Gastroesophageal sphincter (tissue), 4 donors: ENCODE measurements at regions not wholly inside any gene's neighbourhood (a gene's known extent, or its start where the extent isn't known, plus 50 kb on each side); places are given as distances from the start of the nearest gene placed in this dataset.

Experiments used
- ATAC-seq: fragments of 150-250 bp; one replicate; pipeline ENCODE4 v1.9.1; 2016; ENCODE audit warnings: mild to moderate bottlenecking, moderate library complexity
- H3K27ac ChIP-seq, 4 donors: fragments of 200-600 bp; sonication (generic) in 3 of 4; 1 replicate in 3 of 4; 2 replicates in 1 of 4; pipeline ENCODE4 v1.5.1; 2016 to 2019
- H3K27me3 ChIP-seq: fragments of 200-600 bp; sonication (generic); one replicate; pipeline ENCODE4 v1.5.1; 2019
- H3K36me3 ChIP-seq, 2 donors: fragments of 200-600 bp; sonication (generic); one replicate each; pipeline ENCODE4 v1.5.1; 2019; ENCODE audit warnings: control low read depth in 1 of 2
- H3K4me1 ChIP-seq, 3 donors: fragments of 200-600 bp; sonication (generic); 1 replicate in 2 of 3; 2 replicates in 1 of 3; pipeline ENCODE4 v1.5.1; 2016 to 2019; ENCODE audit warnings: control low read depth in 2 of 3
- H3K4me3 ChIP-seq, 2 donors: fragments of 200-600 bp; sonication (generic); one replicate each; pipeline ENCODE4 v1.5.1; 2019; ENCODE audit warnings: mild to moderate bottlenecking in 1 of 2, moderate library complexity in 1 of 2
- H3K9me3 ChIP-seq, 3 donors: fragments of 200-600 bp; sonication (generic); one replicate each; pipeline ENCODE4 v1.5.1; 2017 to 2019; ENCODE audit warnings: control low read depth in 2 of 3
- EP300 ChIP-seq: sonication (generic); formaldehyde crosslinking; IDR thresholded peaks from one replicate; pipeline ENCODE4 v1.6.1; 2017; ENCODE audit warnings: antibody characterized with exemption, mild to moderate bottlenecking
- POLR2A ChIP-seq, 2 donors: fragments of 450-650 bp; IDR thresholded peaks; one replicate each; pipeline ENCODE4 v1.6.1; 2017; ENCODE audit warnings: antibody characterized with exemption in 2 of 2, mild to moderate bottlenecking in 2 of 2, moderate library complexity in 1 of 2
- POLR2AphosphoS5 ChIP-seq: sonication (generic); formaldehyde crosslinking; IDR thresholded peaks from one replicate; pipeline ENCODE4 v1.6.1; 2017; ENCODE audit warnings: antibody characterized with exemption
- WGBS, 2 donors: methylation state at CpG; one replicate each; pipeline ENCODE4 v1.1.5; 2018; ENCODE audit warnings: low coverage in 1 of 2; 5-methylcytosine and 5-hydroxymethylcytosine counted together
- TF ChIP-seq, protein P1 (sequence below), 4 experiments: fragments of 200-600 bp in 2 of 4; fragments of 450-650 bp in 2 of 4; sonication (generic) in 1 of 4; IDR thresholded peaks; one replicate each; pipeline ENCODE4 v1.5.1; 2017 to 2019; ENCODE audit warnings: antibody characterized with exemption in 4 of 4, mild to moderate bottlenecking in 2 of 4, moderate library complexity in 2 of 4

DNA sequence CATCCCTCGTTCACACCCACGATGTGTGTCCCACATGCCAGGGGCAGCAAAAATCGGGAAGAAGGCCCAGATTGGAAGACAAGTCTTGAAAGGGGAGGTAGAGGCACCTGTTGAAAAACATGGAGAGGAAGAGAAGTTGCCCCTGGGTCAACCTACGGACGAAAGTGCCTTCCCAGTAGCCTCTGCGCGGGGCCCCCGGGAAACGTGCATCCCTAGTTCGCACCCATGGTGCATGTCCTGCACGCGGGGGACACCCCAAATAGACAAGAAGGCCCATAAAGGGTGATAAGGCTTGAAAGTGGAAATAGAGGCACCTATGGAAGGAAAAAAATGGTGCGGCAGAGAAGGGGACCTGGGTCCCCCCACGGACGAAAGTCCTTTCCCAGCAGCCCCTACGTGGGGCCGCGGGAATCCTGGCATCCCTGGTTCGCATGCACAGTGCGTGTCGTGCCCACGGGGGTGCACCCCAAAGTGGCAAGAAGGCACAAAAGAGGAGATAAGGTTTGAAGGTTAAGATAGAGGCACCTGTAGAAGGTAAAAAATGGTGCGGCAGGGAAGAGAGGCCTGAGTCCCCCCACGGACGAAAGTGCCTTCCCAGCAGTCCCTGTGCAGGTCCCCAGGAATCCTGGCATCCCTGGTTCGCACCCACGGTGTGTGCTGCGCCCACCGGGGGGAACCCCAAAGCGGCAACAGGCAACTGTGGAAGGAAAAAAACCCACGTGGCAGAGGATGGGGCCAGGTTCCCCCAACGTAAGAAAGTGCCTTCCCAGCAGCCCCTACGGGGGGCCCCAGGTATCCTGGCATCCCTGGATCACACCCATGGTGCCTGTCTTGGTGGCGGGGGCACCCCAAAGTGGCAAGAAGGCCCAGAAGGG is 278.3 kb downstream of the ALG10 start:
- Histone ChIP-seq H3K27ac (no peak overlapping the region), H3K4me3 (no peak overlapping the region), H3K36me3 (no peaks in the 10 kb centered on the region), H3K4me1 (no peaks in the 10 kb centered on the region), H3K27me3 (peaks cover 55% of the 10 kb centered on the region), H3K9me3 (peaks cover 0 to 72% (median 0%) of the 10 kb centered on the region in 3 donors)
- no peak for ATAC-seq
- TF ChIP-seq, protein P1, sequence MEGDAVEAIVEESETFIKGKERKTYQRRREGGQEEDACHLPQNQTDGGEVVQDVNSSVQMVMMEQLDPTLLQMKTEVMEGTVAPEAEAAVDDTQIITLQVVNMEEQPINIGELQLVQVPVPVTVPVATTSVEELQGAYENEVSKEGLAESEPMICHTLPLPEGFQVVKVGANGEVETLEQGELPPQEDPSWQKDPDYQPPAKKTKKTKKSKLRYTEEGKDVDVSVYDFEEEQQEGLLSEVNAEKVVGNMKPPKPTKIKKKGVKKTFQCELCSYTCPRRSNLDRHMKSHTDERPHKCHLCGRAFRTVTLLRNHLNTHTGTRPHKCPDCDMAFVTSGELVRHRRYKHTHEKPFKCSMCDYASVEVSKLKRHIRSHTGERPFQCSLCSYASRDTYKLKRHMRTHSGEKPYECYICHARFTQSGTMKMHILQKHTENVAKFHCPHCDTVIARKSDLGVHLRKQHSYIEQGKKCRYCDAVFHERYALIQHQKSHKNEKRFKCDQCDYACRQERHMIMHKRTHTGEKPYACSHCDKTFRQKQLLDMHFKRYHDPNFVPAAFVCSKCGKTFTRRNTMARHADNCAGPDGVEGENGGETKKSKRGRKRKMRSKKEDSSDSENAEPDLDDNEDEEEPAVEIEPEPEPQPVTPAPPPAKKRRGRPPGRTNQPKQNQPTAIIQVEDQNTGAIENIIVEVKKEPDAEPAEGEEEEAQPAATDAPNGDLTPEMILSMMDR (IDR thresholded peaks at IDR 0.05) = no peak
- TF ChIP-seq POLR2AphosphoS5 (no peak), POLR2A (IDR thresholded peaks at IDR 0.05) (no peak), EP300 (no peak)
- 50 to 72% methylated on average over 2 to 15 of the region's 34 CpGs for WGBS, 2 donors

DNA sequence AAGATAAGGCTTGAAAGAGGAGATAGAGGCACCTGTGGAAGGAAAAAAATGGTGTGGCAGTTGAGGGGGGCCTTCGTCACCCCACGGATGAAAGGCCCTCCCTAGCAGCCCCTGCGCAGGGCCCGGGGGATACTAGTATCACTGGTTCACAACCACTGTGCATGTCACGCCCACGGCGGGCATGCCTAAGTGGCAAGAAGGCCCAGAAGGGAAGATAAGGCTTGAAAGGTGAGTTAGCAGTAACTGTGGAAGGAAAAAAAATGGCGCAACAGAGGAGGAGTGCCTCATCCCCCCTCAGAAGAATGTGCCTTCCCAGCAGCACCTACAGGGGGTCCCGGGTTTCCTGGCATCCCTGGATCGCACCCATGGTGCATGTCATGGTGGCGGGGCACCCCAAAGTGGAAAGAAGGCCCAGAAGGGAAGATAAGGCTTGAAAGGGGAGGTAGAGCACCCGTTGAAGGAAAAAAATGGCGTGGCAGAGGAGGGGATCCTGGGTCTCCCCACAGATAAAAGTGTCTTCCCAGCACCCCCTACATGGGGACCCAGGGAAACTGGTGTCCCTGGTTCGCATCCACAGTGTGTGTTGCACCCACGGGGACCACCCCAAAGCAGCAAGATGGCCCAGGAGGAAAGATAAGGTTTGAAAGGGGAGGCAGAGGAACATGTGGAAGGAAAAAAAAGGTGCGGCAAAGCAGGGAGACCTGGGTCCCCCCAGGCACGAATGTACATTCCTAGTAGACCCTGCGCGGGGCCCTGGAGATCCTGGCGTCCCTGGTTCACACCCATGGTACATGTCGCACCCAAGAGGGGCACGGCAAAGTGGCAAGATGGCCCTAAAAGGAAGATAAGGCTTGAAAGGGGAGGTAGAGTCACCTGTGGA is 279.2 kb downstream of the ALG10 start:
- Histone ChIP-seq H3K27me3 (peaks cover 51% of the 10 kb centered on the region), H3K27ac (no peak overlapping the region), H3K4me3 (no peak overlapping the region), H3K36me3 (no peaks in the 10 kb centered on the region), H3K9me3 (peaks cover 0 to 80% (median 0%) of the 10 kb centered on the region in 3 donors), H3K4me1 (no peaks in the 10 kb centered on the region)
- WGBS, 2 donors = 72 to 100% methylated on average over 2 to 19 of the region's 22 CpGs
- TF ChIP-seq POLR2AphosphoS5 = no peak
- no peak for TF ChIP-seq POLR2A (IDR thresholded peaks at IDR 0.05)
- TF ChIP-seq, protein P1 (IDR thresholded peaks at IDR 0.05) = no peak
- TF ChIP-seq EP300 = no peak
- ATAC-seq = no peak

DNA sequence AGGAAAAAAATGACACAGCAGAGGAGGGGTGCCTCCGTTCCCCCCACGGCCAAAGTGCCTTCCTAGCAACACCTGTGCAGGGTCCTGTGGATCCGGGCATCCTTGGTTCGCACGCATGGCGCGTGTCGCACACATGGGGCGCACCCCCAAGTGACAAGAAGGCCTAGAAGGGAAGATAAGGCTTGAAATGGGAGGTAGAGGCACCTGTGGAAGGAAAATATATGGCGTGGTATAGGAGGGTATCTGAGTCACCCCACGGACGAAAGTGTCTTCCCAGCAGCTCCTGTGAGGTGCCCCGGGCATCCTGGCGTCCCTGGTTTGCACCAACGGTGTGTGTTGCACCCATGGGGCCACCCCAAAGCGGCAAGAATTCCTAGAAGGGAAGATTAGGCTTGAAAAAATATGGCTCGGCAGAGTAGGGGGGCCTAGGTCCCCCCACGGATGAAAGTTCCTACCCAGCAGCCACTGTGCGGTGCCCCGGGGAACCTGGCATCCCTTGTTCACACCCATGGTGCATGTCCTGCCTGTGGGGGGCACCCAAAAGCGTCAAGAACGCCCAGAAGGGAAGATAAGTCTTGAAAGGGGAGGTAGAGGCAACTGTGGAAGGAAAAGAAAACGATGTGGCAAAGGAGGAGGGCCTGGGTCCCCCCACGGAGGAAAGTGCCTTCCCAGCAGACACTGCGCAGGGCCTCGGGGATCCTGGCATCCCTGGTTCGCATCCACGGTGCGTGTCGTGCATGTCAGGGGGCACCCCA is 280.0 kb downstream of the ALG10 start:
- Histone ChIP-seq H3K4me1 (no peaks in the 10 kb centered on the region), H3K9me3 (peaks cover 0 to 85% (median 0%) of the 10 kb centered on the region in 3 donors), H3K36me3 (no peaks in the 10 kb centered on the region), H3K27ac (no peak overlapping the region), H3K4me3 (no peak overlapping the region), H3K27me3 (peaks cover 59% of the 10 kb centered on the region)
- WGBS, 2 donors = 70 to 74% methylated on average over 2 to 10 of the region's 30 CpGs
- no peak for ATAC-seq
- TF ChIP-seq, protein P1 (IDR thresholded peaks at IDR 0.05) = no peak
- TF ChIP-seq EP300 (no peak), POLR2A (IDR thresholded peaks at IDR 0.05) (no peak), POLR2AphosphoS5 (no peak)

DNA sequence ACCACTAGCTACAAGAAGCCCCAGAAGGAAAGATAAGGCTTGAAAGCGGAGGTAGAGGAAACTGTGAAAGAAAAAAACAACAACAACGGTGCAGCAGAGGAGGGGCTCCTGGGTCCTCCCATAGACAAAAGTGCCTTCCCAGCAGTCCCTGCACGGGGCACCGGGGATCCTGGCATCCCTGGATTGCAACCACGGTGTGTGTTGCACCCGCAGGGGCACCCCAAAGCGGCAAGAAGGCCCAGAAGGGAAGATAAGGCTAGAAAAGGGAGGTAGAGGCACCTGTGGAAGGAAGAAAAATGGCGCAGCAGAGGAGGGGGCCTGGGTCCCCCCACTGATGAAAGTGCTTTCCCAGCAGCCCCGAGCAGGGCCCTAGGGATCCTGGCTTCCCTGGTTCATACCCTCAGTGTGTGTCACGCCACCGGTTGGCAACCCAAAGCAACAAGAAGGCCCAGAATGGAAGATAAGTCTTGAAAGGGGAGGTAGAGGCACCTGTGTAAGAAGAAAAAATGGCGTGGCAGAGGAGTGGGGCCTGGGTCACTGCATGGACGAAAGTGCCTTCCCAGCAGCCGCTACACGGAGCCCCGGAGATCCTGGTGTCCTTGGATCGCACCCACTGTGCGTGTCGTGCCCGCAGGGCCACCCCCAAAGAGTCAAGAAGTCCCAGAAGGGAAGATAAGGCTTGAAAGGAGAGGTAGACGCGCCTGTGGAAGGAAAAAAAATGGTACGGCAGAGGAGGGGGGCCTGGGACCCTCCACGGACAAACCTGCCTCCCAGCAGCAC is 281.0 kb downstream of the ALG10 start:
- no peak overlapping the region for H3K27ac ChIP-seq
- ATAC-seq = no peak
- no peaks in the 10 kb centered on the region for H3K36me3 ChIP-seq
- H3K9me3 ChIP-seq = peaks cover 0 to 86% (median 0%) of the 10 kb centered on the region in 3 donors
- no peak for TF ChIP-seq POLR2A (IDR thresholded peaks at IDR 0.05)
- H3K4me1 ChIP-seq = no peaks in the 10 kb centered on the region
- H3K4me3 ChIP-seq = no peak overlapping the region
- WGBS, 2 donors = 82 to 83% methylated on average over 12 to 22 of the region's 24 CpGs
- peaks cover 55% of the 10 kb centered on the region for H3K27me3 ChIP-seq
